B cell (primary cell): ENCODE measurements at regions not wholly inside any gene's neighbourhood (a gene's known extent, or its start where the extent isn't known, plus 50 kb on each side); places are given as distances from the start of the nearest gene placed in this dataset.

Source experiments
- ATAC-seq: fragments of 200-7000 bp; cut with Tn5 transposase; one replicate; pipeline ENCODE4 v1.10.0; 2021; ENCODE audit warnings: low read depth, mild to moderate bottlenecking, moderate number of reproducible peaks, moderate library complexity
- CTCF ChIA-PET: fragments of 350-600 bp; sonication (Branson Sonifier 250); formaldehyde crosslinking; loops from one replicate; lab custom pipeline; 2021; ENCODE audit warnings: antibody characterized with exemption, inconsistent platforms; lab: Charles Lee
- POLR2A ChIA-PET: fragments of 350-600 bp; sonication (Branson Sonifier 250); formaldehyde crosslinking; loops from one replicate; lab custom pipeline; 2021; ENCODE audit warnings: antibody characterized with exemption; lab: Charles Lee
- DNase-seq: peaks from one replicate; pipeline ENCODE4 v3.0.0; 2013
- H2AFZ ChIP-seq: 2 replicates; pipeline ENCODE4 v1.6.1; 2012; ENCODE audit warnings: mild to moderate bottlenecking, low read depth, low read length; ENCODE audit not compliant: insufficient read depth, poor library complexity, severe bottlenecking
- H3K27ac ChIP-seq, 2 donors: 1 replicate in 1 of 2; 2 replicates in 1 of 2; pipeline ENCODE4 v1.5.1; 2012 to 2013; ENCODE audit warnings: low read length in 2 of 2, mild to moderate bottlenecking in 2 of 2, moderate library complexity in 1 of 2
- H3K27me3 ChIP-seq, 4 experiments: fragments of 200-600 bp in 1 of 4; sonication (generic) in 1 of 4; replicated peaks in 1 of 4; 1 replicate in 2 of 4; 2 replicates in 2 of 4; pipeline versions ENCODE4 v1.6.1 to v1.7.0; 2013 to 2016; ENCODE audit warnings: low read length in 3 of 4, mild to moderate bottlenecking in 2 of 4, mixed read lengths in 1 of 4, moderate library complexity in 1 of 4; ENCODE audit not compliant: insufficient read depth in 4 of 4, control insufficient read depth in 3 of 4; ENCODE audit errors: control extremely low read depth in 1 of 4
- H3K36me3 ChIP-seq, 2 experiments: replicated peaks in 1 of 2; 1 replicate in 1 of 2; 2 replicates in 1 of 2; pipeline versions ENCODE4 v1.6.1 to v1.7.1; 2013; ENCODE audit warnings: low read length in 1 of 2; ENCODE audit not compliant: insufficient read depth in 2 of 2, control insufficient read depth in 1 of 2; ENCODE audit errors: control extremely low read depth in 1 of 2, extremely low read depth in 1 of 2
- H3K4me1 ChIP-seq, 2 donors: fragments of 200-600 bp in 1 of 2; sonication (generic) in 1 of 2; 1 replicate in 1 of 2; 2 replicates in 1 of 2; pipeline versions ENCODE4 v1.5.1 to v1.6.1; 2013 to 2017; ENCODE audit warnings: low read length in 2 of 2; ENCODE audit not compliant: control insufficient read depth in 2 of 2, insufficient read depth in 2 of 2
- H3K4me2 ChIP-seq: replicated peaks from 2 replicates; pipeline ENCODE3; 2012; ENCODE audit warnings: mild to moderate bottlenecking, low read depth, low read length; ENCODE audit not compliant: poor library complexity, severe bottlenecking
- H3K4me3 ChIP-seq, 5 experiments: fragments of 200-600 bp in 1 of 5; sonication (generic) in 1 of 5; 1 replicate in 3 of 5; 2 replicates in 2 of 5; pipeline versions ENCODE4 v1.5.1 to v1.7.0; 2011 to 2016; ENCODE audit warnings: low read length in 4 of 5, mild to moderate bottlenecking in 4 of 5, low read depth in 2 of 5, control low read depth in 1 of 5, moderate library complexity in 1 of 5; ENCODE audit not compliant: insufficient read depth in 1 of 5; ENCODE audit errors: control extremely low read depth in 1 of 5, extremely low read depth in 1 of 5
- H3K79me2 ChIP-seq: fragments of 200-600 bp; sonication (generic); one replicate; pipeline ENCODE4 v1.6.0; 2016; ENCODE audit warnings: low read length; ENCODE audit not compliant: control insufficient read depth, insufficient read depth
- H3K9ac ChIP-seq: fragments of 200-600 bp; sonication (generic); 2 replicates; pipeline ENCODE4 v1.6.1; 2017; ENCODE audit warnings: mild to moderate bottlenecking, low read length, moderate library complexity
- H3K9me3 ChIP-seq, 3 donors: one replicate each; pipeline versions ENCODE4 v1.6.1 to v1.7.1; 2013; ENCODE audit warnings: low read length in 2 of 3; ENCODE audit not compliant: control insufficient read depth in 2 of 3, insufficient read depth in 1 of 3; ENCODE audit errors: control extremely low read depth in 1 of 3
- H4K20me1 ChIP-seq: 2 replicates; pipeline ENCODE4 v1.6.0; 2012; ENCODE audit warnings: mild to moderate bottlenecking, low read length; ENCODE audit not compliant: insufficient read depth, control insufficient read depth, poor library complexity, severe bottlenecking
- H3K27ac Mint-ChIP-seq: one replicate; pipeline ENCODE4 v1.8.0; 2021; ENCODE audit warnings: mixed read lengths
- H3K27me3 Mint-ChIP-seq: one replicate; pipeline ENCODE4 v1.8.0; 2021; ENCODE audit warnings: mixed read lengths
- H3K4me1 Mint-ChIP-seq: one replicate; pipeline ENCODE4 v1.8.0; 2021; ENCODE audit warnings: mixed read lengths
- H3K4me3 Mint-ChIP-seq: one replicate; pipeline ENCODE4 v1.8.0; 2021; ENCODE audit warnings: mixed read lengths
- H3K9me3 Mint-ChIP-seq: one replicate; pipeline ENCODE4 v1.8.0; 2022; ENCODE audit warnings: mixed read lengths; ENCODE audit not compliant: insufficient read depth
- CTCF ChIP-seq: fragments of 200-600 bp; IDR thresholded peaks from one replicate; pipeline ENCODE4 v1.8.0; 2022; ENCODE audit warnings: antibody characterized with exemption, mild to moderate bottlenecking
- EZH2 ChIP-seq: IDR thresholded peaks from 2 replicates; pipeline ENCODE4 v1.6.1; 2012; ENCODE audit warnings: borderline replicate concordance, low read depth, mild to moderate bottlenecking, moderate library complexity, low read length; ENCODE audit not compliant: insufficient read depth, poor library complexity, severe bottlenecking
- WGBS: methylation state at CpG from one replicate; pipeline ENCODE4 v1.1.5; 2013; ENCODE audit warnings: missing lambda C conversion rate; ENCODE audit not compliant: insufficient coverage; 5-methylcytosine and 5-hydroxymethylcytosine counted together
- intact Hi-C: fragments of 100-400 bp; cut with micrococcal nuclease; formaldehyde crosslinking; loops from one replicate; pipeline ENCODE4 v1.10.0; 2022

- H3K27me3 Mint-ChIP-seq: peaks cover 9% of the 10 kb centered on the region
- H3K4me3 ChIP-seq: no peak overlapping the region
- CTCF ChIA-PET: no interaction called here
- H3K9ac ChIP-seq: no peak overlapping the region
- H3K79me2 ChIP-seq: no peaks in the 10 kb centered on the region
- H3K4me1 ChIP-seq: no peaks in the 10 kb centered on the region
- H3K36me3 ChIP-seq: no peaks in the 10 kb centered on the region
- WGBS: no CpG with 5 or more reads among the region's 2 CpGs
- POLR2A ChIA-PET: no interaction called here
- intact Hi-C loops: no loop called here
- no peak overlapping the region for H3K4me3 Mint-ChIP-seq
- H2AFZ ChIP-seq: no peak overlapping the region
- no peaks in the 10 kb centered on the region for H3K4me1 Mint-ChIP-seq
- H3K27me3 ChIP-seq: no peaks in the 10 kb centered on the region
- no peak for ATAC-seq
- TF ChIP-seq EZH2 (no peak), CTCF (no peak)
- no peaks in the 10 kb centered on the region for H4K20me1 ChIP-seq
- no peak overlapping the region for H3K27ac ChIP-seq
- H3K9me3 ChIP-seq: no peaks in the 10 kb centered on the region
- H3K4me2 ChIP-seq: no peak overlapping the region
- DNase-seq: no peak
- no peaks in the 10 kb centered on the region for H3K9me3 Mint-ChIP-seq
- H3K27ac Mint-ChIP-seq: no peak overlapping the region
Observed at GRCh38 chr9:115443890-115444289, 325.9 kb upstream of the TNC start.

DNA sequence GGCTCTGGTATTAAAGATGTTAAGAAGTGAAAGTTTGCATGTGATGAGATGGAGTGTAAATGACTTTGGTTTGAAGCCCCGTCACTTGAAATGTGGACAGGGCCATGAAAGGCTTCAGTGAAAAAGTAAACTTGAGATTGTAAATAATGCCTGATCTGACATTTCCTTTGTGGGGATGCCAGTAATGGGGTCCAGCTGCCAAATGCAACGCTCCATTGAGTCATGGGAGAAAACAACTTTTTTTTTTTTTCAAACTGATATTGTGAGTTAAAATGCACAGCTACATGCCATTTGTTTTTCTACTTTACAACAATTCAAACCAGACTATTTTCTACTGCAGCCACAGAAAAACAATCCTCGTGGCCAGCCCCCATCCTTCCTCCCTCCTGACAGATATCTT lies 327.0 kb upstream of the TNC start:
- Histone ChIP-seq H3K79me2 (no peaks in the 10 kb centered on the region), H3K9ac (no peak overlapping the region)
- WGBS: 64% methylated on average over 1 of the region's 3 CpGs

More for the DNA sequence above, 327.0 kb upstream of the TNC start:
- intact Hi-C loops: no loop called here
- H3K4me1 ChIP-seq: no peaks in the 10 kb centered on the region
- ChIA-PET CTCF (no interaction called here), POLR2A (no interaction called here)
- no peak overlapping the region for H3K4me3 ChIP-seq
- H3K36me3 ChIP-seq: no peaks in the 10 kb centered on the region
- H3K4me2 ChIP-seq: no peak overlapping the region
- no peaks in the 10 kb centered on the region for H3K27me3 ChIP-seq
- H3K4me1 Mint-ChIP-seq: no peaks in the 10 kb centered on the region
- DNase-seq (no peak), ATAC-seq (no peak)
- no peaks in the 10 kb centered on the region for H3K9me3 ChIP-seq
- no peak overlapping the region for H3K27ac Mint-ChIP-seq
- no peaks in the 10 kb centered on the region for H3K9me3 Mint-ChIP-seq
- no peak overlapping the region for H3K4me3 Mint-ChIP-seq
- no peaks in the 10 kb centered on the region for H4K20me1 ChIP-seq
- peaks cover 10% of the 10 kb centered on the region for H3K27me3 Mint-ChIP-seq
- H3K27ac ChIP-seq: no peak overlapping the region
- TF ChIP-seq EZH2: no peak
- TF ChIP-seq CTCF: no peak
- H2AFZ ChIP-seq: no peak overlapping the region
